A549 (cell line): ENCODE measurements at regions not wholly inside any gene's neighbourhood (a gene's known extent, or its start where the extent isn't known, plus 50 kb on each side); places are given as distances from the start of the nearest gene placed in this dataset.

Experiments used
- CHD4 ChIP-seq: fragments of 200-600 bp; sonication (generic); IDR thresholded peaks from 2 replicates; pipeline ENCODE4 v1.6.1; 2016; ENCODE audit warnings: antibody characterized with exemption, mild to moderate bottlenecking, borderline replicate concordance
- EP300 ChIP-seq, 2 experiments: fragments of >200 bp; sonication (Bioruptor Twin); formaldehyde crosslinking; IDR thresholded peaks; 2 replicates in 1 of 2; 3 replicates in 1 of 2; pipeline ENCODE4 v1.6.1; 2016 to 2017
- FOSB ChIP-seq: fragments of 250-450 bp; sonication (Bioruptor Pico); IDR thresholded peaks from 2 replicates; pipeline ENCODE4 v1.5.0; 2020; ENCODE audit warnings: mild to moderate bottlenecking, moderate library complexity
- FOXS1 ChIP-seq: fragments of 250-450 bp; sonication (Bioruptor Pico); IDR thresholded peaks from 2 replicates; pipeline ENCODE4 v1.5.0; 2020; ENCODE audit warnings: mild to moderate bottlenecking, moderate library complexity
- HEYL ChIP-seq: fragments of 250-450 bp; sonication (Bioruptor Pico); IDR thresholded peaks from 2 replicates; pipeline ENCODE4 v1.8.0; 2021; ENCODE audit warnings: mild to moderate bottlenecking, moderate library complexity
- JUN ChIP-seq, 2 experiments: fragments of >200 bp; sonication (Bioruptor Twin); formaldehyde crosslinking; IDR thresholded peaks; 2 replicates in 1 of 2; 3 replicates in 1 of 2; pipeline ENCODE4 v1.6.1; 2016 to 2017
- MAFK ChIP-seq: fragments of 450-650 bp; IDR thresholded peaks from 2 replicates; pipeline ENCODE4 v1.6.1; 2014; ENCODE audit not compliant: partially characterized antibody
- POLR2A ChIP-seq: IDR thresholded peaks from 2 replicates; pipeline ENCODE4 v1.6.1; 2012; ENCODE audit warnings: mild to moderate bottlenecking, low read length
- RAD21 ChIP-seq, 2 experiments: fragments of >200 bp in 1 of 2; sonication (Bioruptor Twin) in 1 of 2; formaldehyde crosslinking in 1 of 2; IDR thresholded peaks in 1 of 2; conservative IDR thresholded peaks in 1 of 2; 2 replicates in 1 of 2; 3 replicates in 1 of 2; pipeline ENCODE4 v1.6.1; 2012 to 2018; ENCODE audit warnings: inconsistent platforms in 1 of 2
- RFX5 ChIP-seq: fragments of 450-650 bp; IDR thresholded peaks from 2 replicates; pipeline ENCODE4 v1.7.1; 2014; ENCODE audit warnings: antibody characterized with exemption, mild to moderate bottlenecking, moderate library complexity
- TF ChIP-seq, protein P1 (sequence below): fragments of >200 bp; sonication (Bioruptor Twin); formaldehyde crosslinking; IDR thresholded peaks from 3 replicates; pipeline ENCODE4 v1.5.1; 2016
- TF ChIP-seq, protein P2 (sequence below): fragments of 450-650 bp; IDR thresholded peaks from 2 replicates; pipeline ENCODE4 v1.6.1; 2014; ENCODE audit warnings: antibody characterized with exemption
- TF ChIP-seq, protein P3 (sequence below): IDR thresholded peaks from 2 replicates; pipeline ENCODE4 v1.6.1; 2012
- TF ChIP-seq, protein P4 (sequence below): fragments of >200 bp; sonication (Bioruptor Twin); formaldehyde crosslinking; IDR thresholded peaks from 2 replicates; pipeline ENCODE4 v1.6.1; 2016

DNA sequence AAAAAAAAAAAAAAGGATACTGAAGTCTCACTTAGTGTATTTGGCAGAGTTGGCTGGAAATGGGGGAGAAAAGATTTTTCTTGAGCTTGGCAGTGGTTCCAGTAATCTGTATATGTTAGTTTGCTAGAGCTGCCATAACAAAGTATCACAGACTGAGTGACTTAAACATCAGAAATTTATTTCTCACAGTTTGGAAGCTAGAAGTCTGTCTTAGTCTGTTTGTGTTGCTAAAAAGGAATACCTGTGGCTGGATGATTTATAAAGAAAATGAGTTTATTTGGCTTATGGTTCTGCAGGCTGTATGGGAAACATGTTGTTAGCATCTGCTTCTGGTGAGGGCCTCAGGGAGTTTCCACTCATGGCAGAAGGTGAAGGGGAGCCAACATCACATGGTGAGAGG lies 89.6 kb upstream of the CEP78 start:
- TF ChIP-seq, protein P1, sequence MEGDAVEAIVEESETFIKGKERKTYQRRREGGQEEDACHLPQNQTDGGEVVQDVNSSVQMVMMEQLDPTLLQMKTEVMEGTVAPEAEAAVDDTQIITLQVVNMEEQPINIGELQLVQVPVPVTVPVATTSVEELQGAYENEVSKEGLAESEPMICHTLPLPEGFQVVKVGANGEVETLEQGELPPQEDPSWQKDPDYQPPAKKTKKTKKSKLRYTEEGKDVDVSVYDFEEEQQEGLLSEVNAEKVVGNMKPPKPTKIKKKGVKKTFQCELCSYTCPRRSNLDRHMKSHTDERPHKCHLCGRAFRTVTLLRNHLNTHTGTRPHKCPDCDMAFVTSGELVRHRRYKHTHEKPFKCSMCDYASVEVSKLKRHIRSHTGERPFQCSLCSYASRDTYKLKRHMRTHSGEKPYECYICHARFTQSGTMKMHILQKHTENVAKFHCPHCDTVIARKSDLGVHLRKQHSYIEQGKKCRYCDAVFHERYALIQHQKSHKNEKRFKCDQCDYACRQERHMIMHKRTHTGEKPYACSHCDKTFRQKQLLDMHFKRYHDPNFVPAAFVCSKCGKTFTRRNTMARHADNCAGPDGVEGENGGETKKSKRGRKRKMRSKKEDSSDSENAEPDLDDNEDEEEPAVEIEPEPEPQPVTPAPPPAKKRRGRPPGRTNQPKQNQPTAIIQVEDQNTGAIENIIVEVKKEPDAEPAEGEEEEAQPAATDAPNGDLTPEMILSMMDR: no peak
- TF ChIP-seq FOSB (CRISPR knock-in tag): no peak
- TF ChIP-seq MAFK: no peak
- no peak for TF ChIP-seq HEYL (CRISPR knock-in tag)
- no peak for TF ChIP-seq POLR2A
- TF ChIP-seq, protein P2, sequence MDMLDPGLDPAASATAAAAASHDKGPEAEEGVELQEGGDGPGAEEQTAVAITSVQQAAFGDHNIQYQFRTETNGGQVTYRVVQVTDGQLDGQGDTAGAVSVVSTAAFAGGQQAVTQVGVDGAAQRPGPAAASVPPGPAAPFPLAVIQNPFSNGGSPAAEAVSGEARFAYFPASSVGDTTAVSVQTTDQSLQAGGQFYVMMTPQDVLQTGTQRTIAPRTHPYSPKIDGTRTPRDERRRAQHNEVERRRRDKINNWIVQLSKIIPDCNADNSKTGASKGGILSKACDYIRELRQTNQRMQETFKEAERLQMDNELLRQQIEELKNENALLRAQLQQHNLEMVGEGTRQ: no peak
- no peak for TF ChIP-seq JUN (IDR thresholded peaks at IDR 0.05)
- no peak for TF ChIP-seq EP300 (IDR thresholded peaks at IDR 0.05)
- TF ChIP-seq, protein P3, sequence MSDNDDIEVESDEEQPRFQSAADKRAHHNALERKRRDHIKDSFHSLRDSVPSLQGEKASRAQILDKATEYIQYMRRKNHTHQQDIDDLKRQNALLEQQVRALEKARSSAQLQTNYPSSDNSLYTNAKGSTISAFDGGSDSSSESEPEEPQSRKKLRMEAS: no peak
- TF ChIP-seq CHD4: no peak
- no peak for TF ChIP-seq RAD21 (conservative IDR thresholded peaks at IDR 0.05 in 1 of 2, IDR thresholded peaks at IDR 0.05 in 1 of 2)
- TF ChIP-seq, protein P4, sequence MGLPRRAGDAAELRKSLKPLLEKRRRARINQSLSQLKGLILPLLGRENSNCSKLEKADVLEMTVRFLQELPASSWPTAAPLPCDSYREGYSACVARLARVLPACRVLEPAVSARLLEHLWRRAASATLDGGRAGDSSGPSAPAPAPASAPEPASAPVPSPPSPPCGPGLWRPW: no peak
- TF ChIP-seq RFX5: no peak
- no peak for TF ChIP-seq FOXS1
